SK-N-SH treated with all-trans-retinoic acid at 6 μM for 48 hours (cell line): ENCODE measurements at regions not wholly inside any gene's neighbourhood (a gene's known extent, or its start where the extent isn't known, plus 50 kb on each side); places are given as distances from the start of the nearest gene placed in this dataset.

Experiments used
- OSR1 ChIP-seq: fragments of 250-450 bp; sonication (Bioruptor Pico); IDR thresholded peaks from 2 replicates; pipeline ENCODE4 v1.8.0; 2022; ENCODE audit warnings: moderate library complexity, mild to moderate bottlenecking, inconsistent platforms
- PATZ1 ChIP-seq: fragments of 250-450 bp; sonication (Bioruptor Pico); IDR thresholded peaks from 2 replicates; pipeline ENCODE4 v1.8.0; 2020; ENCODE audit warnings: mild to moderate bottlenecking, moderate library complexity, borderline replicate concordance
- RARB ChIP-seq: fragments of 250-450 bp; sonication (Bioruptor Pico); IDR thresholded peaks from 2 replicates; pipeline ENCODE4 v1.8.0; 2021; ENCODE audit warnings: mild to moderate bottlenecking, moderate library complexity

GRCh38 chr1:183744132-183744913 is 60.6 kb upstream of the RGL1 start:
- TF ChIP-seq OSR1 (CRISPR knock-in tag) (no peak), PATZ1 (CRISPR knock-in tag) (no peak), RARB (no peak)
